Thoracic aorta (tissue), 2 donors: ENCODE measurements at regions not wholly inside any gene's neighbourhood (a gene's known extent, or its start where the extent isn't known, plus 50 kb on each side); places are given as distances from the start of the nearest gene placed in this dataset.

Source experiments
- ATAC-seq: fragments of 150-250 bp; one replicate; pipeline ENCODE4 v1.8.0; 2017; ENCODE audit warnings: low read depth; ENCODE audit not compliant: insufficient number of reproducible peaks, low FRiP score
- DNase-seq: peaks from one replicate; pipeline ENCODE4 v3.0.0-alpha.2; 2020; ENCODE audit warnings: low spot score
- H3K27ac ChIP-seq, 2 donors: fragments of 200-600 bp; sonication (generic); 1 replicate in 1 of 2; 2 replicates in 1 of 2; pipeline ENCODE4 v1.5.1; 2016; ENCODE audit warnings: mild to moderate bottlenecking in 2 of 2, moderate library complexity in 2 of 2
- H3K27me3 ChIP-seq: fragments of 200-600 bp; sonication (generic); replicated peaks from 2 replicates; pipeline ENCODE4 v1.6.0; 2016; ENCODE audit warnings: mild to moderate bottlenecking; ENCODE audit not compliant: insufficient read depth
- H3K36me3 ChIP-seq: fragments of 200-600 bp; sonication (generic); one replicate; pipeline ENCODE4 v1.5.1; 2016
- H3K4me1 ChIP-seq, 2 donors: fragments of 200-600 bp; sonication (generic); 1 replicate in 1 of 2; 2 replicates in 1 of 2; pipeline versions ENCODE4 v1.5.1 to v1.6.0; 2016; ENCODE audit warnings: low read depth in 2 of 2, mild to moderate bottlenecking in 1 of 2; ENCODE audit not compliant: control insufficient read depth in 1 of 2
- H3K4me3 ChIP-seq: fragments of 200-600 bp; sonication (generic); 2 replicates; pipeline ENCODE4 v1.5.1; 2016; ENCODE audit warnings: mild to moderate bottlenecking
- H3K9me3 ChIP-seq: fragments of 200-600 bp; sonication (generic); 2 replicates; pipeline ENCODE4 v1.5.1; 2016
- TF ChIP-seq, protein P1 (sequence below): fragments of 200-600 bp; sonication (generic); IDR thresholded peaks from one replicate; pipeline ENCODE4 v1.5.1; 2019; ENCODE audit warnings: antibody characterized with exemption

DNA sequence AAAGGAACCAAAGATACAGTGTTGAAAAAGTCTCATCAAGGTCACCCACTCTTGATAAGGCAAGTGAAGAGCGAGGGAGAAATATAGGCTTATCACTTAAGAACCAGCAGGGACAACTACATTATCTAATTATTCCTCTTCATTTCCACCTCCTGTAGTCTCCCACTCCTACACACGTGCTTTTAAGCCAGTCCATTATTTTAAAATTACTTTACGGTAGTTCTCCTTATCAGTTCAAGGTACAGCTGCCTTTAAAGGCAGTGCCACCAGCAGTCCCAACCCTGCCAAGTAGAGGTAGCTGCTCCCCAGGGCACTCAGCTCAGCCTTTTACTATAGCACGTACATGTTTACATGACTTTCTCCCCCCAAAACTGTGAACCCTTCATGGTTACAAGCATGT, 161.5 kb upstream of the BLID start:
- no peaks in the 10 kb centered on the region for H3K9me3 ChIP-seq
- no peaks in the 10 kb centered on the region for H3K27me3 ChIP-seq
- no peak overlapping the region for H3K4me3 ChIP-seq
- DNase-seq (no peak), ATAC-seq (no peak)
- TF ChIP-seq, protein P1, sequence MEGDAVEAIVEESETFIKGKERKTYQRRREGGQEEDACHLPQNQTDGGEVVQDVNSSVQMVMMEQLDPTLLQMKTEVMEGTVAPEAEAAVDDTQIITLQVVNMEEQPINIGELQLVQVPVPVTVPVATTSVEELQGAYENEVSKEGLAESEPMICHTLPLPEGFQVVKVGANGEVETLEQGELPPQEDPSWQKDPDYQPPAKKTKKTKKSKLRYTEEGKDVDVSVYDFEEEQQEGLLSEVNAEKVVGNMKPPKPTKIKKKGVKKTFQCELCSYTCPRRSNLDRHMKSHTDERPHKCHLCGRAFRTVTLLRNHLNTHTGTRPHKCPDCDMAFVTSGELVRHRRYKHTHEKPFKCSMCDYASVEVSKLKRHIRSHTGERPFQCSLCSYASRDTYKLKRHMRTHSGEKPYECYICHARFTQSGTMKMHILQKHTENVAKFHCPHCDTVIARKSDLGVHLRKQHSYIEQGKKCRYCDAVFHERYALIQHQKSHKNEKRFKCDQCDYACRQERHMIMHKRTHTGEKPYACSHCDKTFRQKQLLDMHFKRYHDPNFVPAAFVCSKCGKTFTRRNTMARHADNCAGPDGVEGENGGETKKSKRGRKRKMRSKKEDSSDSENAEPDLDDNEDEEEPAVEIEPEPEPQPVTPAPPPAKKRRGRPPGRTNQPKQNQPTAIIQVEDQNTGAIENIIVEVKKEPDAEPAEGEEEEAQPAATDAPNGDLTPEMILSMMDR: no peak
- H3K36me3 ChIP-seq: no peaks in the 10 kb centered on the region
- H3K27ac ChIP-seq: no peak overlapping the region
- peaks cover 7 to 26% of the 10 kb centered on the region in 2 donors for H3K4me1 ChIP-seq

DNA sequence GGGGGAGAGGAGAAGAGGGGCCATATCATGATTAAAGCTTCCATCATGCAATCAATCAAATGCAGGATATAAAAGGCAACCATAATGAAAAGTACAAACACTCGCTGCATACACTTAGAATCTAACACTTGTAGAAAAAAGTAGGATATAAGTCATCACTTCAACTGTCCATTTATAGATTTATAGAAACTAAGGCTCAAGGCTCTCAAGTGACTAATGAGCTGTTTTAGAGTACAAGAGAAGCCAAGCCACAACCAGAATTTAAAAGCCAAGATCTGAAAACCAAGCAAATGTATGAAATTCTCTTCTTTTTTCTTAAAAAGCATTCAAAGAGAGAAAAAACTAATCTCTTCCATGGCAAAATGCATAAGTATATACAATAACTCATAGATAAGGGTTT, 160.2 kb upstream of the BLID start:
- ATAC-seq: no peak
- Histone ChIP-seq H3K36me3 (no peaks in the 10 kb centered on the region), H3K4me1 (peaks cover 7 to 26% of the 10 kb centered on the region in 2 donors), H3K27ac (peak overlapping the region in 1 of 2 donors; percentile 61), H3K9me3 (no peaks in the 10 kb centered on the region), H3K4me3 (no peak overlapping the region), H3K27me3 (no peaks in the 10 kb centered on the region)
- no peak for DNase-seq
- TF ChIP-seq, protein P1: no peak

DNA sequence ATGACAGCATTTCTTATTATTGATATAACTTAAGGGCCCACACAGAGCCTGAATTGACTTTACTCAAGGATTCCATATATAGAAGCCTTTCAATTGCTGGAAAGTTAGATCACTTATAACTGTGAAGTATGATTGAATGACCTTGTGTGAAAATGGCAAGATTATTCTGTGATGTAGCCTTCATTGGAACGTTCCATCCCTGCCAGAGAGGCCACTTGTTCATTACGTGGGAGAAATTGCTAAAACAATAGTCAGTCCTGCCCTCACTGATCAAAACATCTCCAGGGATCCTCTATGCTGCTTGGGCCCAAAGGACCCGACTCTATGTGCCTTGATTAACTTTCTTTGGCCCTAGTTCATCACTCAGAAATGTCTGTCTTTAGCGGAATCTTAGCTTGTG, 159.5 kb upstream of the BLID start:
- Histone ChIP-seq H3K36me3 (no peaks in the 10 kb centered on the region), H3K4me3 (no peak overlapping the region), H3K27ac (peak overlapping the region in 1 of 2 donors; percentile 61), H3K9me3 (no peaks in the 10 kb centered on the region), H3K27me3 (no peaks in the 10 kb centered on the region), H3K4me1 (peaks cover 7 to 26% of the 10 kb centered on the region in 2 donors)
- no peak for DNase-seq
- TF ChIP-seq, protein P1: no peak
- no peak for ATAC-seq

DNA sequence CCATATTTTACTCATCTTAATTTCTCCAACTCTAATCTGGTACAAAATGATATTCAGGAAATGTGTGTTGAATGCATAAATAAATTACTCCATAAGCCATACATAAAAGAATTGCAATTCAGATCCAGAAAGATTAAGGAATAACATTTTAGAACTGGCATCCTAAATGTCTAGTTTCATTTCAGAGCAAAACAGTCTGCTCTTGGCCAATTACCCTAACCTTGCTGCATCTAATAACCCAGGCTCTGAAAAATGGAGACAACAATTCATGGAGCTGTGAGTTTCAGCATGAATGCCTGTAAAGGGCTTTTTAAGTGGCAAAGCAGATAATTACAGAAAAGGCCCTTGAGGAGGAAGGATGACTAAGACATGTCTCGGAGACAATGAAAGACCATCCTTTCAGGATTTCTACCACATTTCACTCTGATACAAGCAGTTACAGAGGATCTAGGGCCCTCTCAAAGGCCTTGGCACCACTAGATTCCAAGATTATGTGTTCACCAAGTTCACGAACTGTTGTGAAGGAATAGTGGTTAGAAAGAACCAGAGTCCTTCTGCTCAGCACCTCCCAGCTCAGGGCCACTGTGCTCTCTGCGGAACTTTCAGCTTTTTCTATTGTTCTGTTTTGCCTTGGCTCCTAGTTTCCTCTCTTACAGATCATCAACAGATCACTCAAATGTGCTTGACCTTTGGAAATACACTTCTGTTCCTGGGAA, 157.6 kb upstream of the BLID start:
- peak overlapping the region in 1 of 2 donors; percentile 36 for H3K27ac ChIP-seq
- no peak for DNase-seq
- no peaks in the 10 kb centered on the region for H3K36me3 ChIP-seq
- H3K4me1 ChIP-seq: peaks cover 7 to 26% of the 10 kb centered on the region in 2 donors
- no peaks in the 10 kb centered on the region for H3K9me3 ChIP-seq
- no peaks in the 10 kb centered on the region for H3K27me3 ChIP-seq
- no peak overlapping the region for H3K4me3 ChIP-seq
- no peak for ATAC-seq
- TF ChIP-seq, protein P1: no peak

DNA sequence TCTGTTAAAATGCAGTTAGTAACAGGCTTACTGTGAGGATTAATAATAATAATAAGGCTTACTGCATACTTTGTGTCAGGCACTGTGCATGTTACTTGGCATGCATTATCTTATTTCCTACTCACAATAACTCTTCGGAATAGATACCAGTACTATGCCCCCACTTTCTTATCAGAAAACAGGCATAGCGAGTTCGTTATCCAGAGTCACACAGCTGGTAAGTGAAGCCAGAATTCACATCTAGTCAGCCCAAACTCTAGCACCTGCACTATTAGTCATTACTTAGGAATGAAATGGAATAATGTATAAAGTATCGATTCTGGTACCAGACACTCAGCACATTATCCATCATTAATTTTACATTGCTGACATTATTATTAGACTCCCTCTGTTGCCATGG, 155.7 kb upstream of the BLID start:
- Histone ChIP-seq H3K4me3 (no peak overlapping the region), H3K36me3 (no peaks in the 10 kb centered on the region), H3K27me3 (no peaks in the 10 kb centered on the region), H3K27ac (no peak overlapping the region), H3K4me1 (peaks cover 7 to 41% of the 10 kb centered on the region in 2 donors), H3K9me3 (no peaks in the 10 kb centered on the region)
- TF ChIP-seq, protein P1: no peak
- no peak for ATAC-seq
- DNase-seq: no peak
